Progenitor cell of endocrine pancreas (in vitro differentiated cells): ENCODE measurements at regions not wholly inside any gene's neighbourhood (a gene's known extent, or its start where the extent isn't known, plus 50 kb on each side); places are given as distances from the start of the nearest gene placed in this dataset.

Experiments used
- DNase-seq: peaks from one replicate; pipeline ENCODE4 v3.0.0; 2021; ENCODE audit warnings: low spot score; ENCODE audit not compliant: unreplicated experiment
- H3K27ac Mint-ChIP-seq: 2 replicates; pipeline ENCODE4 v1.8.0; 2021; ENCODE audit warnings: mild to moderate bottlenecking, moderate library complexity, mixed read lengths
- H3K27me3 Mint-ChIP-seq: 2 replicates; pipeline ENCODE4 v1.8.0; 2021; ENCODE audit warnings: mixed read lengths
- H3K36me3 Mint-ChIP-seq: 2 replicates; pipeline ENCODE4 v1.8.0; 2022; ENCODE audit warnings: mixed read lengths; ENCODE audit not compliant: insufficient read depth
- H3K4me1 Mint-ChIP-seq: 2 replicates; pipeline ENCODE4 v1.8.0; 2021; ENCODE audit warnings: low read depth, mixed read lengths
- H3K4me3 Mint-ChIP-seq: 2 replicates; pipeline ENCODE4 v1.8.0; 2021; ENCODE audit warnings: low read depth, mild to moderate bottlenecking, moderate library complexity, mixed read lengths
- H3K9me3 Mint-ChIP-seq: 2 replicates; pipeline ENCODE4 v1.8.0; 2021; ENCODE audit warnings: low read depth, mixed read lengths
- CTCF ChIP-seq: fragments of 200-600 bp; sonication (generic); IDR thresholded peaks from one replicate; pipeline ENCODE4 v1.5.0; 2021; ENCODE audit warnings: antibody characterized with exemption, mild to moderate bottlenecking; ENCODE audit not compliant: unreplicated experiment

- no peaks in the 10 kb centered on the region for H3K36me3 Mint-ChIP-seq
- H3K27me3 Mint-ChIP-seq = no peaks in the 10 kb centered on the region
- H3K27ac Mint-ChIP-seq = no peak overlapping the region
- peaks cover 4% of the 10 kb centered on the region for H3K9me3 Mint-ChIP-seq
- TF ChIP-seq CTCF = no peak
- no peak overlapping the region for H3K4me3 Mint-ChIP-seq
- no peaks in the 10 kb centered on the region for H3K4me1 Mint-ChIP-seq
- no peak for DNase-seq
Observed at GRCh38 chr4:43242606-43243005, 350.1 kb downstream of the GRXCR1 start.

GRCh38 chr4:43243433-43244116, 351.1 kb downstream of the GRXCR1 start:
- TF ChIP-seq CTCF = no peak
- Mint-ChIP-seq H3K27me3 (no peaks in the 10 kb centered on the region), H3K36me3 (no peaks in the 10 kb centered on the region), H3K4me3 (no peak overlapping the region), H3K4me1 (no peaks in the 10 kb centered on the region), H3K9me3 (peaks cover 4% of the 10 kb centered on the region), H3K27ac (no peak overlapping the region)
- DNase-seq = no peak

- no peak overlapping the region for H3K4me3 Mint-ChIP-seq
- H3K27me3 Mint-ChIP-seq = no peaks in the 10 kb centered on the region
- peaks cover 8% of the 10 kb centered on the region for H3K9me3 Mint-ChIP-seq
- H3K4me1 Mint-ChIP-seq = no peaks in the 10 kb centered on the region
- no peak for DNase-seq
- no peak for TF ChIP-seq CTCF
- no peaks in the 10 kb centered on the region for H3K36me3 Mint-ChIP-seq
- H3K27ac Mint-ChIP-seq = no peak overlapping the region
Observed at GRCh38 chr4:43244688-43245382, 352.3 kb downstream of the GRXCR1 start.

- no peak overlapping the region for H3K4me3 Mint-ChIP-seq
- peaks cover 4% of the 10 kb centered on the region for H3K9me3 Mint-ChIP-seq
- H3K4me1 Mint-ChIP-seq = no peaks in the 10 kb centered on the region
- no peak for TF ChIP-seq CTCF
- no peak overlapping the region for H3K27ac Mint-ChIP-seq
- no peaks in the 10 kb centered on the region for H3K36me3 Mint-ChIP-seq
- H3K27me3 Mint-ChIP-seq = no peaks in the 10 kb centered on the region
- no peak for DNase-seq
Observed at GRCh38 chr4:43251841-43252240, 359.3 kb downstream of the GRXCR1 start.

GRCh38 chr4:43253541-43253940, 361.0 kb downstream of the GRXCR1 start:
- DNase-seq = no peak
- no peak for TF ChIP-seq CTCF

More at GRCh38 chr4:43253541-43253940, 361.0 kb downstream of the GRXCR1 start:
- Mint-ChIP-seq H3K27me3 (no peaks in the 10 kb centered on the region), H3K36me3 (no peaks in the 10 kb centered on the region), H3K9me3 (peaks cover 4% of the 10 kb centered on the region), H3K4me1 (no peaks in the 10 kb centered on the region), H3K4me3 (no peak overlapping the region), H3K27ac (no peak overlapping the region)
